Skeletal muscle tissue (tissue), 3 donors: ENCODE measurements at regions not wholly inside any gene's neighbourhood (a gene's known extent, or its start where the extent isn't known, plus 50 kb on each side); places are given as distances from the start of the nearest gene placed in this dataset.
"Not testable (repeated sequence)": the region's sequence is repeated elsewhere in the genome, so short reads cannot be mapped to it uniquely, and the experiment has no call there.

Source experiments
- H3K27ac ChIP-seq: one replicate; pipeline ENCODE4 v1.7.0; 2013; ENCODE audit warnings: mild to moderate bottlenecking, low read depth, low read length, inconsistent platforms
- H3K27me3 ChIP-seq, 3 donors: one replicate each; pipeline ENCODE4 v1.7.0; 2013; ENCODE audit warnings: low read length in 3 of 3; ENCODE audit not compliant: control insufficient read depth in 3 of 3, insufficient read depth in 3 of 3
- H3K36me3 ChIP-seq, 3 donors: one replicate each; pipeline ENCODE4 v1.7.0; 2013; ENCODE audit warnings: low read length in 3 of 3; ENCODE audit not compliant: control insufficient read depth in 3 of 3, insufficient read depth in 3 of 3
- H3K4me1 ChIP-seq, 3 donors: one replicate each; pipeline ENCODE4 v1.7.0; 2013; ENCODE audit warnings: low read length in 3 of 3, mild to moderate bottlenecking in 3 of 3; ENCODE audit not compliant: control insufficient read depth in 3 of 3, insufficient read depth in 3 of 3
- H3K4me3 ChIP-seq, 3 donors: one replicate each; pipeline ENCODE4 v1.7.0; 2013; ENCODE audit warnings: low read length in 3 of 3
- H3K9ac ChIP-seq, 3 donors: one replicate each; pipeline ENCODE4 v1.7.0; 2013; ENCODE audit warnings: low read length in 3 of 3, mild to moderate bottlenecking in 3 of 3, moderate library complexity in 2 of 3, low read depth in 1 of 3
- H3K9me3 ChIP-seq, 3 donors: one replicate each; pipeline ENCODE4 v1.7.0; 2013; ENCODE audit warnings: low read length in 3 of 3; ENCODE audit not compliant: control insufficient read depth in 3 of 3
- donor health status: Osteomylitis.

- no peak overlapping the region for H3K9ac ChIP-seq
These were observed 106.5 kb upstream of the GALNT15 start for GRCh38 chr3:16067837-16068471.

GRCh38 chr3:16069149-16069922 lies 105.1 kb upstream of the GALNT15 start:
- H3K27ac ChIP-seq: no peak overlapping the region
- no peaks in the 10 kb centered on the region for H3K27me3 ChIP-seq
- H3K36me3 ChIP-seq: peaks cover 0 to 2% (median 2%) of the 10 kb centered on the region in 3 donors
- peaks cover 10 to 14% (median 10%) of the 10 kb centered on the region in 3 donors for H3K4me1 ChIP-seq
- H3K9ac ChIP-seq: no peak overlapping the region
- no peak overlapping the region for H3K4me3 ChIP-seq
- H3K9me3 ChIP-seq: no peaks in the 10 kb centered on the region

More at GRCh38 chr3:16067837-16068471, 106.5 kb upstream of the GALNT15 start:
- no peaks in the 10 kb centered on the region for H3K9me3 ChIP-seq
- H3K27ac ChIP-seq: no peak overlapping the region
- H3K36me3 ChIP-seq: peaks cover 0 to 2% (median 2%) of the 10 kb centered on the region in 3 donors
- H3K4me3 ChIP-seq: no peak overlapping the region
- H3K4me1 ChIP-seq: peaks cover 11 to 15% (median 12%) of the 10 kb centered on the region in 3 donors
- no peaks in the 10 kb centered on the region for H3K27me3 ChIP-seq

GRCh38 chr3:16070707-16071106 lies 103.8 kb upstream of the GALNT15 start:
- Histone ChIP-seq H3K27me3 (no peaks in the 10 kb centered on the region), H3K27ac (no peak overlapping the region), H3K9me3 (no peaks in the 10 kb centered on the region), H3K9ac (no peak overlapping the region), H3K4me3 (no peak overlapping the region), H3K36me3 (peaks cover 0 to 2% (median 2%) of the 10 kb centered on the region in 3 donors), H3K4me1 (peaks cover 0 to 5% (median 0%) of the 10 kb centered on the region in 3 donors)

GRCh38 chr3:16071206-16071605 lies 103.3 kb upstream of the GALNT15 start:
- no peaks in the 10 kb centered on the region for H3K9me3 ChIP-seq
- H3K9ac ChIP-seq: no peak overlapping the region
- H3K27me3 ChIP-seq: no peaks in the 10 kb centered on the region
- peaks cover 0 to 2% (median 2%) of the 10 kb centered on the region in 3 donors for H3K36me3 ChIP-seq
- H3K4me1 ChIP-seq: peaks cover 0 to 5% (median 0%) of the 10 kb centered on the region in 3 donors
- no peak overlapping the region for H3K27ac ChIP-seq
- no peak overlapping the region for H3K4me3 ChIP-seq

DNA sequence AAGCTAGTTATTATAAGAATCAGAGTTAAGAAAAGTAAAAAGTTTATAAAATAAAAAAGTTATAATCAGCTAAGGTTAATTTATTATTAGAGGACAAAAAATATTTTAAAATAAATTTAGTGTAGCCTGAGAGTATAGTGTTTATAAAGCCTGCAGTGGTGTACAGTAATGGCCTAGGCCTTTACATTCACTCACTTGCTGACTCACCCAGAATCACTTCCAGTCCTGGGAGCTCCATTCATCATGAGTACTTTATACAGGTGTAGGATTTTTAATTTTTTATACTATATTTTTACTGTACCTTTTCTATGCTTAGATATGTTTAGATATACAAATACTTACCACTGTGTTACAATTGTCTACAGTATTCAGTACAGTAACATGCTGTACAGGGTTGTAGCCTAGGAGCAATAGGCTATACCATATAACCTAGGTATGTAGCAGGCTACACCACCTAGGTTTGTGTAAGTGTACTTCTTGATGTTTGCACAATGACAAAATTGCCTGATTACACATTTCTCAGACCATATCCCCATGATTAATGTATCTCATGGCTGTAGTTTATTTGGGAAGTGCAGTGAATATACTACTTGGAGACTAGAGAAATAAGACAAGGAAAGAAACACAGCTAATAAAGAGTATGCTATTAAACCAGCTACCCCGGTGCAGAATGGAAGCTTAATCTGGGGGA lies 101.9 kb upstream of the GALNT15 start:
- no peaks in the 10 kb centered on the region for H3K9me3 ChIP-seq
- no peak overlapping the region for H3K9ac ChIP-seq
- H3K36me3 ChIP-seq: peaks cover 0 to 2% (median 0%) of the 10 kb centered on the region in 3 donors
- no peak overlapping the region for H3K27ac ChIP-seq
- H3K4me3 ChIP-seq: no peak overlapping the region
- no peaks in the 10 kb centered on the region for H3K27me3 ChIP-seq
- peaks cover 0 to 5% (median 0%) of the 10 kb centered on the region in 3 donors for H3K4me1 ChIP-seq

- Histone ChIP-seq H3K27ac (no peak overlapping the region), H3K9me3 (no peaks in the 10 kb centered on the region), H3K27me3 (no peaks in the 10 kb centered on the region), H3K36me3 (peaks cover 0 to 2% (median 0%) of the 10 kb centered on the region in 3 donors), H3K9ac (no peak overlapping the region), H3K4me1 (peaks cover 0 to 5% (median 0%) of the 10 kb centered on the region in 3 donors), H3K4me3 (no peak overlapping the region)
These were observed 101.3 kb upstream of the GALNT15 start for GRCh38 chr3:16073203-16073602.

GRCh38 chr3:16073990-16074671 lies 100.3 kb upstream of the GALNT15 start:
- H3K27me3 ChIP-seq, H3K4me3 ChIP-seq, H3K27ac ChIP-seq, H3K9me3 ChIP-seq, H3K4me1 ChIP-seq, H3K36me3 ChIP-seq, H3K9ac ChIP-seq: not testable (repeated sequence)

DNA sequence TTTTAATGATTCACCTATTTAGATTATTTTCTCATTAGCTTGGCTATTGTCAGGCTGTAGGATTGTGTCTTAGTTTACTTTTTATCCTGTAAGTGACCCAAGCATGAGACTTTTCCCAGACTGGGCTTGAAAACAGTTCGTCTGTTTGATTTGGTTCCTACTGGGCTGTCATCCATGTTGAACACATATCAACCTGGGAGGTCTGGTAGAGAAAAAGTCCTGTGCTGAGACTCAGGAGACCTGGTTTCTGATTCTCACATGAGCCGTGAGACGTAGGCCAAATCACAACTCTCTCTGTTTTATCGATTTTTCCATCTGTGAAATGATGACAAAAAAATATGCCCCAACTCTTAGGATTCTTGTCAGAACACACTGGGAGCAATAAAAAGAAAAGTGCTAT lies 98.8 kb upstream of the GALNT15 start:
- Histone ChIP-seq H3K27ac (no peak overlapping the region), H3K4me1 (no peaks in the 10 kb centered on the region), H3K27me3 (no peaks in the 10 kb centered on the region), H3K4me3 (no peak overlapping the region), H3K36me3 (no peaks in the 10 kb centered on the region), H3K9ac (no peak overlapping the region), H3K9me3 (no peaks in the 10 kb centered on the region)

- Histone ChIP-seq H3K27me3 (no peaks in the 10 kb centered on the region), H3K9ac (no peak overlapping the region), H3K9me3 (peaks cover 0 to 4% (median 2%) of the 10 kb centered on the region in 3 donors), H3K36me3 (no peaks in the 10 kb centered on the region), H3K4me1 (no peaks in the 10 kb centered on the region), H3K4me3 (no peak overlapping the region), H3K27ac (no peak overlapping the region)
These were observed 97.9 kb upstream of the GALNT15 start for GRCh38 chr3:16076564-16076963.
